ENCODE measurements at regions not wholly inside any gene's neighbourhood (a gene's known extent, or its start where the extent isn't known, plus 50 kb on each side); places are given as distances from the start of the nearest gene placed in this dataset.

DNA sequence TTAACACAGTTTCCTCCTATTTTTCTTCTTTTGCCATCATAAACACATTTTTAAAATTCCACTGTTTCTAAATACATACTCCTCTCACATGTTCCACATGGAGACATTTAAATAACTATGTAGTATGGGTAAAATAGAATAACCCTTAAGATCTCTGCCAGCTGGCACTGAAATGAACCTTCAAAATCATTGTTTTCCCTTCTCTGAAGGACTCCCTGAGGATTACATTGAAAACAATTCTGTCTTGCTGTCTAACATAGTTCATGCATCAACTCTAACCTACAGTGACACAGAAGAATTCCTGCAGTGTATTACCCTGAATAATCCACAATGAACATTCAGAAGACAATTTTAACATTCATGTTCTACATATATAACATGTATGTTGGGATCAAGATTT, 1361.8 kb upstream of the CITED2 start:
- TF ChIP-seq, protein P1, sequence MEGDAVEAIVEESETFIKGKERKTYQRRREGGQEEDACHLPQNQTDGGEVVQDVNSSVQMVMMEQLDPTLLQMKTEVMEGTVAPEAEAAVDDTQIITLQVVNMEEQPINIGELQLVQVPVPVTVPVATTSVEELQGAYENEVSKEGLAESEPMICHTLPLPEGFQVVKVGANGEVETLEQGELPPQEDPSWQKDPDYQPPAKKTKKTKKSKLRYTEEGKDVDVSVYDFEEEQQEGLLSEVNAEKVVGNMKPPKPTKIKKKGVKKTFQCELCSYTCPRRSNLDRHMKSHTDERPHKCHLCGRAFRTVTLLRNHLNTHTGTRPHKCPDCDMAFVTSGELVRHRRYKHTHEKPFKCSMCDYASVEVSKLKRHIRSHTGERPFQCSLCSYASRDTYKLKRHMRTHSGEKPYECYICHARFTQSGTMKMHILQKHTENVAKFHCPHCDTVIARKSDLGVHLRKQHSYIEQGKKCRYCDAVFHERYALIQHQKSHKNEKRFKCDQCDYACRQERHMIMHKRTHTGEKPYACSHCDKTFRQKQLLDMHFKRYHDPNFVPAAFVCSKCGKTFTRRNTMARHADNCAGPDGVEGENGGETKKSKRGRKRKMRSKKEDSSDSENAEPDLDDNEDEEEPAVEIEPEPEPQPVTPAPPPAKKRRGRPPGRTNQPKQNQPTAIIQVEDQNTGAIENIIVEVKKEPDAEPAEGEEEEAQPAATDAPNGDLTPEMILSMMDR (IDR thresholded peaks at IDR 0.05): no peak
- no peak for TF ChIP-seq ZFX (IDR thresholded peaks at IDR 0.05; ENCODE audit: borderline replicate concordance)
